SK-N-SH (cell line): ENCODE measurements at regions not wholly inside any gene's neighbourhood (a gene's known extent, or its start where the extent isn't known, plus 50 kb on each side); places are given as distances from the start of the nearest gene placed in this dataset.

ENCODE experiments used
- CTCF ChIA-PET: fragments of 300-600, 350-600 bp; formaldehyde crosslinking; extraction: SDS; loops from one replicate; lab custom pipeline; 2021; lab: Yijun Ruan, JAX
- POLR2A ChIA-PET: fragments of 350-600 bp; sonication (Branson Sonifier 250); formaldehyde crosslinking; extraction: SDS; loops from one replicate; lab custom pipeline; 2020; ENCODE audit warnings: antibody characterized with exemption, inconsistent platforms; lab: Yijun Ruan, JAX
- DNase-seq: peaks from one replicate; pipeline ENCODE4 v3.0.0; 2012
- H2AFZ ChIP-seq: fragments of 200-600 bp; sonication (generic); 2 replicates; pipeline ENCODE4 v1.8.1; 2016; ENCODE audit warnings: antibody characterized with exemption, mild to moderate bottlenecking, low read depth
- H3F3A ChIP-seq: fragments of 200-600 bp; sonication (generic); replicated peaks from 2 replicates; pipeline ENCODE3; 2016; ENCODE audit warnings: antibody characterized with exemption, mild to moderate bottlenecking; ENCODE audit not compliant: insufficient read depth
- H3K27ac ChIP-seq, 2 experiments: fragments of 200-500 bp in 1 of 2; fragments of 200-600 bp in 1 of 2; sonication (Bioruptor generic) in 1 of 2; sonication (generic), shearing (Covaris generic) in 1 of 2; 2 replicates each; pipeline versions ENCODE4 v1.5.1 to v1.6.1; 2014 to 2016; ENCODE audit warnings: low read depth in 2 of 2, inconsistent platforms in 1 of 2, low read length in 1 of 2, mild to moderate bottlenecking in 1 of 2, mixed read lengths in 1 of 2
- H3K27me3 ChIP-seq: fragments of 200-600 bp; sonication (generic), shearing (Covaris generic); 2 replicates; pipeline ENCODE4 v1.6.1; 2016; ENCODE audit warnings: mixed run types; ENCODE audit not compliant: insufficient read depth
- H3K36me3 ChIP-seq, 2 experiments: fragments of 200-500 bp in 1 of 2; fragments of 200-600 bp in 1 of 2; sonication (Bioruptor generic) in 1 of 2; sonication (generic) in 1 of 2; replicated peaks in 1 of 2; 2 replicates each; pipeline versions ENCODE3 to v1.5.1; 2014 to 2016; ENCODE audit warnings: low read length in 1 of 2, mild to moderate bottlenecking in 1 of 2; ENCODE audit not compliant: insufficient read depth in 2 of 2, control insufficient read depth in 1 of 2
- H3K4me1 ChIP-seq, 2 experiments: fragments of 200-500 bp in 1 of 2; fragments of 200-600 bp in 1 of 2; sonication (Bioruptor generic) in 1 of 2; sonication (generic), shearing (Covaris generic) in 1 of 2; 2 replicates each; pipeline versions ENCODE4 v1.5.1 to v1.6.1; 2014 to 2016; ENCODE audit warnings: low read depth in 1 of 2, low read length in 1 of 2, mixed run types in 1 of 2; ENCODE audit not compliant: insufficient read depth in 2 of 2, control insufficient read depth in 1 of 2
- H3K4me2 ChIP-seq: fragments of 200-600 bp; sonication (generic), shearing (Covaris generic); 2 replicates; pipeline ENCODE4 v1.6.1; 2017; ENCODE audit warnings: mixed run types
- H3K4me3 ChIP-seq, 2 experiments: fragments of 200-500 bp in 1 of 2; fragments of 200-600 bp in 1 of 2; sonication (Bioruptor generic) in 1 of 2; sonication (generic), shearing (Covaris generic) in 1 of 2; 2 replicates each; pipeline versions ENCODE4 v1.5.1 to v1.8.1; 2014 to 2016; ENCODE audit warnings: low read depth in 2 of 2, inconsistent platforms in 1 of 2, low read length in 1 of 2, mild to moderate bottlenecking in 1 of 2, mixed read lengths in 1 of 2, moderate library complexity in 1 of 2
- H3K79me2 ChIP-seq: fragments of 200-600 bp; sonication (generic); 2 replicates; pipeline ENCODE4 v1.8.1; 2017; ENCODE audit warnings: mild to moderate bottlenecking; ENCODE audit not compliant: insufficient read depth
- H3K9ac ChIP-seq: fragments of 200-600 bp; sonication (generic); 2 replicates; pipeline ENCODE4 v1.6.1; 2017; ENCODE audit warnings: mixed run types
- H3K9me2 ChIP-seq: fragments of 200-600 bp; sonication (generic); 2 replicates; pipeline ENCODE4 v1.6.1; 2017; ENCODE audit warnings: mixed run types
- H3K9me3 ChIP-seq: fragments of 200-600 bp; sonication (generic); 2 replicates; pipeline ENCODE4 v1.6.1; 2017; ENCODE audit warnings: mixed run types, mild to moderate bottlenecking, moderate library complexity
- H4K20me1 ChIP-seq: fragments of 200-600 bp; sonication (generic); 2 replicates; pipeline ENCODE4 v1.6.1; 2017; ENCODE audit warnings: mild to moderate bottlenecking, mixed run types; ENCODE audit not compliant: insufficient read depth
- CHD2 ChIP-seq: fragments of 150-350 bp; IDR thresholded peaks from 2 replicates; pipeline ENCODE4 v1.6.1; 2018; ENCODE audit warnings: low read length; ENCODE audit not compliant: partially characterized antibody
- EP300 ChIP-seq, 2 experiments: IDR thresholded peaks; 2 replicates each; pipeline versions ENCODE4 v1.4.0 to v1.6.1; 2012; ENCODE audit warnings: borderline replicate concordance in 1 of 2, low read depth in 1 of 2, low read length in 1 of 2
- FOSL2 ChIP-seq: IDR thresholded peaks from 2 replicates; pipeline ENCODE4 v1.4.0; 2012; ENCODE audit warnings: low read depth, mild to moderate bottlenecking, moderate library complexity, borderline replicate concordance
- FOXJ3 ChIP-seq: sonication (generic); formaldehyde crosslinking; IDR thresholded peaks from 2 replicates; pipeline ENCODE4 v1.5.1; 2020; ENCODE audit warnings: mild to moderate bottlenecking, missing genetic modification reagents
- JUND ChIP-seq: IDR thresholded peaks from 2 replicates; pipeline ENCODE4 v1.4.0; 2012
- MEF2A ChIP-seq: IDR thresholded peaks from 2 replicates; pipeline ENCODE4 v1.4.0; 2012; ENCODE audit warnings: low read depth, borderline replicate concordance
- NFIC ChIP-seq: IDR thresholded peaks from 2 replicates; pipeline ENCODE4 v1.4.0; 2012; ENCODE audit warnings: borderline replicate concordance
- NRF1 ChIP-seq: IDR thresholded peaks from 2 replicates; pipeline ENCODE4 v1.6.1; 2012; ENCODE audit warnings: low read depth, mild to moderate bottlenecking, low read length
- POLR2AphosphoS5 ChIP-seq: IDR thresholded peaks from 2 replicates; pipeline ENCODE4 v1.6.1; 2012; ENCODE audit warnings: low read depth, low read length
- RCOR1 ChIP-seq: fragments of 150-350 bp; IDR thresholded peaks from 2 replicates; pipeline ENCODE4 v1.6.1; 2017; ENCODE audit warnings: antibody characterized with exemption, low read length
- SMC3 ChIP-seq: IDR thresholded peaks from 2 replicates; pipeline ENCODE4 v1.6.1; 2012; ENCODE audit warnings: low read depth, low read length, improper control_type of control experiment
- TAF1 ChIP-seq: IDR thresholded peaks from 2 replicates; pipeline ENCODE4 v1.6.1; 2012; ENCODE audit warnings: low read depth, mild to moderate bottlenecking, low read length, moderate library complexity, borderline replicate concordance
- TCF12 ChIP-seq: IDR thresholded peaks from 2 replicates; pipeline ENCODE4 v1.4.0; 2012
- TEAD4 ChIP-seq: IDR thresholded peaks from 2 replicates; pipeline ENCODE4 v1.4.0; 2012; ENCODE audit warnings: mild to moderate bottlenecking, borderline replicate concordance; ENCODE audit not compliant: insufficient read depth
- YY1 ChIP-seq: IDR thresholded peaks from 2 replicates; pipeline ENCODE4 v1.4.0; 2012; ENCODE audit warnings: low read depth, mild to moderate bottlenecking
- WGBS: methylation state at CpG from one replicate; pipeline ENCODE4 v1.1.6; 2017; ENCODE audit warnings: low lambda C conversion rate; 5-methylcytosine and 5-hydroxymethylcytosine counted together
- TF ChIP-seq, protein P1 (sequence below): IDR thresholded peaks from 2 replicates; pipeline ENCODE4 v1.4.0; 2012; ENCODE audit warnings: low read depth
- TF ChIP-seq, protein P2 (sequence below): fragments of 150-350 bp; IDR thresholded peaks from 2 replicates; pipeline ENCODE4 v1.6.1; 2017; ENCODE audit warnings: antibody characterized with exemption, low read length, low read depth, borderline replicate concordance
- TF ChIP-seq, protein P3 (sequence below): IDR thresholded peaks from 2 replicates; pipeline ENCODE4; 2012
- TF ChIP-seq, protein P4 (sequence below): fragments of 150-350 bp; IDR thresholded peaks from 2 replicates; pipeline ENCODE4 v1.6.1; 2016; ENCODE audit warnings: mild to moderate bottlenecking, low read depth, low read length
- TF ChIP-seq, protein P5 (sequence below): IDR thresholded peaks from 2 replicates; pipeline ENCODE4 v1.4.0; 2012; ENCODE audit warnings: low read depth, borderline replicate concordance
- TF ChIP-seq, protein P6 (sequence below): fragments of 200-600 bp; sonication (generic); IDR thresholded peaks from 2 replicates; pipeline ENCODE4 v1.6.1; 2017; ENCODE audit warnings: antibody characterized with exemption, mild to moderate bottlenecking, moderate library complexity

DNA sequence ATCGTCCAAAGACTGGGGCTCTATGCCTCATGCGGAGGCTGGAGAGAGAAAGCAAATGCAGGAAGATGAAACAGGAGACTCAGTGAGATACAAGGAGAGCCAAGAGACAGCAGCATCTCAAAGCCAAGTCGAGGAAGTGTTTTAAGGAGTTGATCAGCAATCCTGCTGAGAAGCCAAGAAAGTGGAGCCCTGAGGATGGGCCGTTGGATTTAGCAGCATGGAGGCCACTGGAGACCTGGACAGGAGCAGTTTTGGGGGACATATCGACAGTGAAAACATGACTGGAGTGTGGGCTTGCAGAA is 107.4 kb upstream of the ZBTB40 start:
- Histone ChIP-seq H3K9me3 (no peaks in the 10 kb centered on the region), H3K9me2 (no peaks in the 10 kb centered on the region), H3K4me1 (peaks cover 0 to 34% of the 10 kb centered on the region in 2 experiments; a peak in 1 of 4 replicates), H4K20me1 (no peaks in the 10 kb centered on the region), H3F3A (no peaks in the 10 kb centered on the region), H3K27ac (no peak overlapping the region), H3K9ac (no peak overlapping the region)
- ChIA-PET POLR2A (no interaction called here), CTCF (no interaction called here)
- WGBS: 46% methylated on average over 5 of the region's 5 CpGs
- TF ChIP-seq FOSL2: no peak
- no peak for TF ChIP-seq TAF1
- no peak for TF ChIP-seq EP300 (IDR thresholded peaks at IDR 0.05; ENCODE audit: borderline replicate concordance in 1 of 2, low read depth in 1 of 2, low read length in 1 of 2)
- no peak for TF ChIP-seq YY1
- TF ChIP-seq NRF1: no peak
- TF ChIP-seq, protein P1, sequence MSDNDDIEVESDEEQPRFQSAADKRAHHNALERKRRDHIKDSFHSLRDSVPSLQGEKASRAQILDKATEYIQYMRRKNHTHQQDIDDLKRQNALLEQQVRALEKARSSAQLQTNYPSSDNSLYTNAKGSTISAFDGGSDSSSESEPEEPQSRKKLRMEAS: no peak
- no peak for TF ChIP-seq JUND
- TF ChIP-seq FOXJ3 (CRISPR knock-in tag): no peak
- TF ChIP-seq, all 33 proteins: peak for 0
- Histone ChIP-seq H3K79me2 (no peaks in the 10 kb centered on the region), H3K4me3 (no peak overlapping the region), H3K36me3 (no peaks in the 10 kb centered on the region), H3K27me3 (peaks cover 23% of the 10 kb centered on the region; the same call in 1 of the 2 replicates), H2AFZ (no peak overlapping the region), H3K4me2 (no peak overlapping the region)
- DNase-seq: no peak

DNA sequence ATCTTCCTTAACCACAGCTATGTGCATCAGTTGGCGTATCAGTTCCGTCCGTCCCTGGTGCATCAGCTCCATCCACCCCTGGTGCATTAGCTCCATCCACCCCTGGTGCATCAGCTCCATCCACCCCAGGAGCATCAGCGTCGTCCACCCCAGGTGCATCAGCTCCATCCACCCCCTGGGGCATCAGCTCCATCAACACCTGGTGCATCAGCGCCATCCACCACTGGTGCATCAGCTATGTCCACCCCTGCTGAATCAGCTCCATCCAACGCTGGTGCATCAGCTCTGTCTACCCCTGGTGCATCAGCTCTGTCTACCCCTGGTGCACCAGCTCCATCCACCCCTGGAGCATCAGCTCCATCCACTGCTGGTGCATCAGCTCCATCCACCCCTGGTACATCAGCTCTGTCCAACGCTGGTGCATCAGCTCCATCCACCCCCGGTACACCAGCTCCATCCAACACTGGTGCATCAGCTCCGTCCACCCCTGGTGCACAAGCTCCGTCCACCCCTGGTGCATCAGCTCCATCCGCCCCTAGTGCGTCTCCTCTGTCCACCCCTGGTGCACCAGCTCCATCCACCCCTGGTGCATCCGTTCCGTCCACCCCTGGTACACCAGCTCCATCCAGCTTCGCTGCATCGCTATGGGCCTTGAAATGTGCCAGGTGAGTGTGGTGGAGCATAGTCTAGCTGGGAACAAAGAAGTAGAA is 106.6 kb upstream of the ZBTB40 start:
- TF ChIP-seq, protein P2, sequence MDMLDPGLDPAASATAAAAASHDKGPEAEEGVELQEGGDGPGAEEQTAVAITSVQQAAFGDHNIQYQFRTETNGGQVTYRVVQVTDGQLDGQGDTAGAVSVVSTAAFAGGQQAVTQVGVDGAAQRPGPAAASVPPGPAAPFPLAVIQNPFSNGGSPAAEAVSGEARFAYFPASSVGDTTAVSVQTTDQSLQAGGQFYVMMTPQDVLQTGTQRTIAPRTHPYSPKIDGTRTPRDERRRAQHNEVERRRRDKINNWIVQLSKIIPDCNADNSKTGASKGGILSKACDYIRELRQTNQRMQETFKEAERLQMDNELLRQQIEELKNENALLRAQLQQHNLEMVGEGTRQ: no peak
- no peak for TF ChIP-seq TCF12
- TF ChIP-seq, protein P3, sequence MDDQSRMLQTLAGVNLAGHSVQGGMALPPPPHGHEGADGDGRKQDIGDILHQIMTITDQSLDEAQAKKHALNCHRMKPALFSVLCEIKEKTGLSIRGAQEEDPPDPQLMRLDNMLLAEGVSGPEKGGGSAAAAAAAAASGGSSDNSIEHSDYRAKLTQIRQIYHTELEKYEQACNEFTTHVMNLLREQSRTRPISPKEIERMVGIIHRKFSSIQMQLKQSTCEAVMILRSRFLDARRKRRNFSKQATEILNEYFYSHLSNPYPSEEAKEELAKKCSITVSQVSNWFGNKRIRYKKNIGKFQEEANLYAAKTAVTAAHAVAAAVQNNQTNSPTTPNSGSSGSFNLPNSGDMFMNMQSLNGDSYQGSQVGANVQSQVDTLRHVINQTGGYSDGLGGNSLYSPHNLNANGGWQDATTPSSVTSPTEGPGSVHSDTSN: no peak
- TF ChIP-seq NFIC: no peak
- no peak for TF ChIP-seq CHD2
- TF ChIP-seq, protein P4, sequence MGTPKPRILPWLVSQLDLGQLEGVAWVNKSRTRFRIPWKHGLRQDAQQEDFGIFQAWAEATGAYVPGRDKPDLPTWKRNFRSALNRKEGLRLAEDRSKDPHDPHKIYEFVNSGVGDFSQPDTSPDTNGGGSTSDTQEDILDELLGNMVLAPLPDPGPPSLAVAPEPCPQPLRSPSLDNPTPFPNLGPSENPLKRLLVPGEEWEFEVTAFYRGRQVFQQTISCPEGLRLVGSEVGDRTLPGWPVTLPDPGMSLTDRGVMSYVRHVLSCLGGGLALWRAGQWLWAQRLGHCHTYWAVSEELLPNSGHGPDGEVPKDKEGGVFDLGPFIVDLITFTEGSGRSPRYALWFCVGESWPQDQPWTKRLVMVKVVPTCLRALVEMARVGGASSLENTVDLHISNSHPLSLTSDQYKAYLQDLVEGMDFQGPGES: no peak
- no peak for TF ChIP-seq POLR2AphosphoS5
- no peak for TF ChIP-seq SMC3
- no peak for TF ChIP-seq JUND
- TF ChIP-seq, protein P5, sequence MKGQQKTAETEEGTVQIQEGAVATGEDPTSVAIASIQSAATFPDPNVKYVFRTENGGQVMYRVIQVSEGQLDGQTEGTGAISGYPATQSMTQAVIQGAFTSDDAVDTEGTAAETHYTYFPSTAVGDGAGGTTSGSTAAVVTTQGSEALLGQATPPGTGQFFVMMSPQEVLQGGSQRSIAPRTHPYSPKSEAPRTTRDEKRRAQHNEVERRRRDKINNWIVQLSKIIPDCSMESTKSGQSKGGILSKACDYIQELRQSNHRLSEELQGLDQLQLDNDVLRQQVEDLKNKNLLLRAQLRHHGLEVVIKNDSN: no peak
- no peak for TF ChIP-seq TEAD4
- no peak for TF ChIP-seq RCOR1
- TF ChIP-seq, protein P6, sequence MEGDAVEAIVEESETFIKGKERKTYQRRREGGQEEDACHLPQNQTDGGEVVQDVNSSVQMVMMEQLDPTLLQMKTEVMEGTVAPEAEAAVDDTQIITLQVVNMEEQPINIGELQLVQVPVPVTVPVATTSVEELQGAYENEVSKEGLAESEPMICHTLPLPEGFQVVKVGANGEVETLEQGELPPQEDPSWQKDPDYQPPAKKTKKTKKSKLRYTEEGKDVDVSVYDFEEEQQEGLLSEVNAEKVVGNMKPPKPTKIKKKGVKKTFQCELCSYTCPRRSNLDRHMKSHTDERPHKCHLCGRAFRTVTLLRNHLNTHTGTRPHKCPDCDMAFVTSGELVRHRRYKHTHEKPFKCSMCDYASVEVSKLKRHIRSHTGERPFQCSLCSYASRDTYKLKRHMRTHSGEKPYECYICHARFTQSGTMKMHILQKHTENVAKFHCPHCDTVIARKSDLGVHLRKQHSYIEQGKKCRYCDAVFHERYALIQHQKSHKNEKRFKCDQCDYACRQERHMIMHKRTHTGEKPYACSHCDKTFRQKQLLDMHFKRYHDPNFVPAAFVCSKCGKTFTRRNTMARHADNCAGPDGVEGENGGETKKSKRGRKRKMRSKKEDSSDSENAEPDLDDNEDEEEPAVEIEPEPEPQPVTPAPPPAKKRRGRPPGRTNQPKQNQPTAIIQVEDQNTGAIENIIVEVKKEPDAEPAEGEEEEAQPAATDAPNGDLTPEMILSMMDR: no peak
- TF ChIP-seq MEF2A: no peak
- Histone ChIP-seq H3K27me3 (peaks cover 22% of the 10 kb centered on the region; the same call in 1 of the 2 replicates), H3F3A (no peaks in the 10 kb centered on the region), H3K9ac (no peak overlapping the region), H3K9me2 (no peaks in the 10 kb centered on the region), H3K79me2 (no peaks in the 10 kb centered on the region), H3K4me1 (peaks cover 0 to 34% of the 10 kb centered on the region in 2 experiments; a peak in 1 of 4 replicates), H4K20me1 (no peaks in the 10 kb centered on the region), H2AFZ (no peak overlapping the region), H3K4me2 (no peak overlapping the region), H3K4me3 (no peak overlapping the region), H3K27ac (no peak overlapping the region), H3K9me3 (no peaks in the 10 kb centered on the region), H3K36me3 (no peaks in the 10 kb centered on the region)
- CTCF ChIA-PET: interaction anchor here (0.8 to 1.5 kb wide), 2 partner anchors 27 to 203 kb away, joined by 3 to 5 read pairs; no protein-coding TSS in a partner anchor
- WGBS: 63% methylated on average over 17 of the region's 17 CpGs
- no peak for DNase-seq
- POLR2A ChIA-PET: no interaction called here
